HG02588 (cell line): ENCODE measurements at regions not wholly inside any gene's neighbourhood (a gene's known extent, or its start where the extent isn't known, plus 50 kb on each side); places are given as distances from the start of the nearest gene placed in this dataset.
A peak's percentile ranks its signal among the peaks of the same experiment; 100 is the strongest.

Experiments
- ATAC-seq: cut with Tn5 transposase; IDR thresholded peaks from one replicate; pipeline ENCODE4 v1.9.1; 2021; ENCODE audit warnings: mild to moderate bottlenecking, moderate library complexity; ENCODE audit not compliant: unreplicated experiment

GRCh38 chr4:14853176-14853943 lies 148.9 kb upstream of the CPEB2 start:
- no peak for ATAC-seq

DNA sequence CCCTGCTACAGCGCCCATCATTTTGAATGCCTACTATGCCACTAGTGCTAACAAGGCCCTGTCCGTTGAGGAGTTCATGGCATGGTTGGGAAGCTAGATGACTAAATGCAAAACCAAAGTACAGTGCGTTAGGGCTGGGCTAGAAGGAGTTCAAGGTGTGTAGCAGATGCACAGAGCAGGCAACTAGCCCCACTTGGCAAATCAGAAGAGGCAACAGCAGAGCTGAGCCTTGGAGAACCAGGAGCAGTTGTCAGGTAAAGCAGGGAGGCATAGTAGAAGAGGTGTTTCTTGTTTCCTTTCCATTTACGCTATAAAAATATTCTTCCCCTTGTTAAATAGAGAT lies 146.6 kb upstream of the CPEB2 start:
- no peak for ATAC-seq

DNA sequence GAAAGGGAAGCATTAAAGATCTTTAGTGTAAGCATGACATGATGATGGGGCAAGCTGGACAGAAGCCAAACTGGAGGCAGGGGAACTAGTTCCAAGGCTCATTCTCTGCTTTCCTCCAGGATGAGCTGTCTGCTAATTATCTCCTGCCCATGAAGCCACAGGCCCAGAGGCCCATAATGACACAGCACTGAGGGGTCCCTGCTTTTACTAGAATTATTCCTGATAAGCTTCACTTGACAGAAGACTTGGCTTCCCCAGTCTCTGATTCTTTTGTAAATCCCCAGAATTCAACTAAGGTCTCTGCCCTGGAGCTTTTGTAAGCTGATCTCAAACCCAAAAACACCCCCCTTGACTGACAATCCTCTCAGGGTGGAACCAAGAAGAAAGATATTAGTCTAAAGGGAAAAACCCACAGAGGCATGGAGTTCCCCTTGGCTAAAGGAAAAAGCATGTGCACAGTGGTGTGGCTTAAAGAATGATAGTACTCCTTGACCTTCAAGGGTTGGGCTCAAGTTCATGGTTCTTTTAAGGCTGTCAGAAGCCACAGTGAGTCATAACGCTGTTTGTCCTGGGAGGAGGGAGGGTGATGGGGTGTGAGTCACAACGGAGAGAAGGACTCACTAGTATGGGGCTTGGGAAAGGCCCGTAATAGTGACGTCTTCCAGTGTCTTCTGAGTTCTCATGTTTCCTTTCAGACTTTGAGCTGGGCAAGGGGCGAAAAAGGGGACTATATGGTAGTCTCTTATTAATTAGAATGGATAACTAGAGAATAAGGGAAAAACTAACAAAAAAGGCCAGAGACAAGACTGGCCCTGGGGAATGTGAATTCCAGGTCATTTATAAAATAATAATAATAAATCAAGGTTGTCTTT lies 146.0 kb upstream of the CPEB2 start:
- ATAC-seq: peak; percentile 98

- no peak for ATAC-seq
These were observed 145.4 kb upstream of the CPEB2 start for GRCh38 chr4:14856934-14857235.

DNA sequence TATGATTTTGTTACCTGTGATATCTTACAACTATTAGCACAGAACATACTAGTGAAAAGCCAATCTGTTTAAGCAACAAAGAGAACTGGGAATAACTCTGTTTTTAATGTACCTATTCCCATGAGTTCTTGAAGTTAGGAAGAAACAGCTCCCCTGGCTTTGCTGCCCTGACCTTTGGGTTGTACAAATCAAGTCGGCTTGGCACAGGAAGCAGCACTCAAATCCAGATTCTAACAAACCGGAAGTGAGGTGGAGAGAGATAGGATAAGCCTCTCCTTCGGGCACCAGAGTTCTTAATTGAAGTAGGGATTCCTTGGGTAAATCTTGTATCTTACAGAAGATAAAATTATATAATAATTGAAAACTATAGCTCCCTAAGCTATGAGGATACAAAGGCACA lies 144.8 kb upstream of the CPEB2 start:
- no peak for ATAC-seq

GRCh38 chr4:14857981-14858380 lies 144.3 kb upstream of the CPEB2 start:
- ATAC-seq: no peak

GRCh38 chr4:14862891-14863290 lies 139.4 kb upstream of the CPEB2 start:
- ATAC-seq: no peak

- ATAC-seq: no peak
These were observed 138.6 kb upstream of the CPEB2 start for GRCh38 chr4:14863418-14864364.

DNA sequence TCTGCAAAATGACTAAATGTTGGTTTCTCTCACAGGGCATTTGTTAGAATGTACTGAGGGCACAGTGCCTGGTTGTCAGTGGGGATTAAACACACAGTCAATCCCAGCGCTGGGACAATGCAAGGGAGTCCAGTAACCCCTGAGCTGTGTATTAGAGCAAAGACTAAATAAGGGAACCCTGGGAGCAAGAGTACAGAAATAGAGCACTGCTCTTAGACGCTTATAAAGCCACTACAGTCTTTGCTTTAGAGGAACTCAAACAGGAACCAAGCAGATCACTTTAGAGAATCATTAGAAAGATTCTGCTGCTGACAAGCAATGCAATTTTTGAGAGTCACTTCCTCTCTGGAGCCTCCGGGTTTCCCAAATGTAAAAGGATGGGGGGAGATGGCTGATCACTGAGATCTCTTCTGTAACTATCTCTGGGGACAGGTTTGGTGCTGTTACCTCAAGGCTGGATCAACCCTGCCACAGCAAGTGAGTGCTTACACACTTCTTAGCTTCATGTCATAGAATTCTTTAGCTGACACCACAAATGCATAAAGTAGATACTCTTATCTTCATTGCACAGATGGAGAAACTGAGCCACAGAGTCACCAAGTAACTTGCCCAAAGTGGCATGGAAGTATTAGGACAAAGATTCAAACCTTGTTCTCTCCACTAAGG lies 137.8 kb upstream of the CPEB2 start:
- ATAC-seq: no peak

DNA sequence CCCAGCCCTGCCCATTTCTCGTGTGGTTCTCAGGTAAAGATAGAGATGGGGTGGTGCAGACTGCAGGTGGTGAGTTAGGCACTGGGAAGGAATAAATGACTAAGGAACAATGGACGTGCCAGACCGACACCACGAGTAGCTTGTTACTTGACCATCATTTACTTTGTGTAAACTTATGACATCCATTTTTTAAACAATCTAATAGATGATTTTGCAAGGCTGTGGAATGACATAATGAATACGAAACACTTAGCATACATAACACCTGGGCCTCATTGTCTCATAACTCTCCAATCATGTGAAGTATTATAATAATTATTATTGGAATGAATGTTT lies 137.3 kb upstream of the CPEB2 start:
- no peak for ATAC-seq

GRCh38 chr4:14865804-14866203 lies 136.5 kb upstream of the CPEB2 start:
- ATAC-seq: no peak

- ATAC-seq: no peak
These were observed 134.4 kb upstream of the CPEB2 start for GRCh38 chr4:14867847-14868246.

DNA sequence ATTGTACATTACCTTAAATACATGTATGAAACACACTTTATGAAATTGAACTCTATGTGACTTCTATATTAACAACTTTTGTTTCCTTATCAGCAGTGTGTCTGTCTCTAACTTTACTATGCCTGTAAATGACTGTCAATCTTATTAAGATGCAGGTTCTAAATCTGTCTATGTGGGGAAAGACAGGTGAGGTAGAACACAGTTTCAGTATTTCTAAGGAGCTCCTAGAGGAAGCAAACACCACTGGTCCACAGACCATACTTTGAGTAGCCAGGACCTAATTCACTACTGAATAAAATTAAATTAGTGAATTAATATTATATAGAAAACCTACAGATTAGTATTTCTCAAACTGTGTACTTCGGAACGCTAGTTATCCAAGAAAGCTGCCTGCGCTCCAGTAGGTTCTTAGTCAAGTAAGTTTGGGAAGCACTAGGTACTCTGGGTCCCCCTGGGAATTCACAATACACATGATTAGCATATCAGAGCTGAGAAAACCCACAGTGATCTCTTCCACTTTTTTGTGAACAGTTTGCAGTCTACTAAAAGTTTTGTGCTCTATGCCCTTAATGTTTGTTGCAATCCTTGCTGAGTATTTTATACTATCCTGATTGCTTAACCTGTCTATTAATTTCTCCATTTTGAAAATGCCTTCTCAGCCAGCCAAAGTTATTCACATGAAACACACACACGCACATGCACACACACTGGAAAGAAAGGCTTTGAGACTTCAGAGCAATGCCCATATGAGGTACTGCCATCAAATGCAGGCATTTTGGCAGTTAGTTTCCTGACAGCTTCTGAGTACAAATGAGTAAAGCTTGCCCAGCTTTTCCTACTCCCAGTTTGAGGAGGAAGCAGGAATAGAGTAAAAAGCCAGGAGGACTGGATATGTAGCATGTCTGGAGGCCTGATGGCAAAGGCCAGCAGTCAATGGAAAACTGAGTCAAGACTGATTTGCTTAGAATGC lies 133.6 kb upstream of the CPEB2 start:
- ATAC-seq: no peak

DNA sequence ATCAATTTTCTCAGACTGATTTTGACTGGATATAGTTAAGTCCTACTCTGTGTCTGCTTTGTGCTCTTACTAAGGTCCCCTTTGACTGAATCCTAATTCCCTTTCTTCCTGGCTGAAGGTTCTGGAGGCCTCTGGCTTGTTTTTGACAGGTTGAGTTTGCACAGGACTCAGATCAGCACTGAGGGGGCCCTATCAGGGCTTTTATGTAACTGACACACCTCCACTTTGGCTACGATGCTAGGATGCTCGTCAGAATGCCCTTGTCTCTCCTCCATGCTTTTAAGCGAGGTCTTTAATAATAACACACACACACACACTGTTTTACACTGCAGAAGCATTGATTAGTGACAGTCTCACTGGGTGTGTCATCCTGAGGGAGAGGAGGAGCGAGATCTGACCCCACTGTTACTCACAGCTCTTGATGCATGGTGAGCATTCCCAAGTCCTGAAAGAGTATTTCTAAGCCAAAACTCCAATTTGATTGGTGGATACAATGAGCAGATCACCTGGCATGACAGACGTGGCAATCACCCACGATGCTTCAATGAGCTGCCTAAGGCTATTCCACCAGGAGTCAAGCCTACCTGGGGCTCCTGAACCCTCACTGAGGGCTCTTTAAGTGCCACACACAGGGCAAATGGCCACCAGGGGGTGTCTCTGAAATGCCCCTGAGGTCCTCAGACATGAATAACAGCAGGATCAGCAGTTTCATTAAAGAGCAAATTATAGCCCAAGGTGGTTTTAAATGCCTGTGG lies 130.4 kb upstream of the CPEB2 start:
- no peak for ATAC-seq

DNA sequence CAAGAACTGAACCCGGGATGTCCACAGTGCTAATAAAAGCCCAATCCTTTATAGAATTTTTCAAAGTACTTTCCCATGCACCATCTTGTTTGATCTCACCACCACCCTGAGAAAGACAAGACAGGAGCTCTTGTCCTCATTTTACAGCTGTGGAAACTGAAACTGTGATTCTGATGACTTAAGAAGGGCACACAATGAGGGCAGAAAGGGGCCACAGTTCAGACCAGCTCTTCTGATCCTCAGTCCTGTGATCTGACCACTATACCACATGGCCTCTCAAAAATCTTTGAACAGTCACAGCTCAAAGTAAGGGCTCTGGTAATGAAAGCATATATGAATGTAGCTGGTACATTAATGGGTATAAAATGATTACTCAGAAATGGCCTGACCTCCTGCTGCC lies 127.3 kb upstream of the CPEB2 start:
- peak; percentile 74 for ATAC-seq

DNA sequence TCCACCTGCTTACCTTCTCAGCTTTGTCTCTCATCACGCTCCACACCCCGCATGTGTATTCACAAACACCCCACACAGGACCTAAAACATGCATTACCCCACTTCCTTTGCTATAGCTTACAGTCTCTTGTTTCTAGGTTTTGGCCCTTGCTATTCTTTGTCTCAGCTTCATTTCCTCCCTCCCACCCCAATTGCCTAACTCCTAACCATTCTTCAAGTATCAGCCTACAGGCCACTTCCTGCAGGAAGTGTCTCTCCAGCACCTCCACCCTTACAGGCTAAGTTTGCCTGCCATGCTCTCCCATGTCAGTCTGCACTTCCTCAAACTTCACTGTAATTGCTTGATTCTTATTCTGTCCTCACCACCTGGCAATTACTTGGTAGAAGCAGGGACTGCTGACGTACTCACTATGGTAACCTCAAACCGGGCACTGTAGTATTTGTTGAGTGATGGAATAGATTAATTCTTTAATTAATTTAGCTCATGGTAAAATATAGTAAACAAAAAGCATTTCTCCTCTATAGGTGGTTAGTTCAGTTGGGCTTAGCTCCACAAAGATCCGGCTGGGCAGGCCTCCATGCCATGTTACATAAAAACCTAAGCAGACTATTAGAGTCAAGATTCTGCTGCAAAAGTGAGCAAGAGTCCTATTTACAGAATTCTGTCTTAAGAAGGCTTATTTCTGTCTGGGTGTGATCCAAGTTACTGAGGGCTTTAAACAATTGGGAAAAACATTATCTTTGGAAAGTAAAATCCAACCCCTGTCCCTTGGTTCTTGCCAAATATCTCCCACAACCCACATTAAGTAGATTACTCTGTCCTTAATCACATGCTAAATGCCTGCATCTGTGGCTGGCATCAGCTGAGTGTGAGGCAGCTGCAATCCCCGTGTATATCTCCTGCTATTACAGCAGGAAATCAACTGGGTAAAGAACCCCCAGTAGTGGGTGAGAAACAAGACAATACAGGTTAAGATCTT lies 124.7 kb upstream of the CPEB2 start:
- ATAC-seq: peak; percentile 31

DNA sequence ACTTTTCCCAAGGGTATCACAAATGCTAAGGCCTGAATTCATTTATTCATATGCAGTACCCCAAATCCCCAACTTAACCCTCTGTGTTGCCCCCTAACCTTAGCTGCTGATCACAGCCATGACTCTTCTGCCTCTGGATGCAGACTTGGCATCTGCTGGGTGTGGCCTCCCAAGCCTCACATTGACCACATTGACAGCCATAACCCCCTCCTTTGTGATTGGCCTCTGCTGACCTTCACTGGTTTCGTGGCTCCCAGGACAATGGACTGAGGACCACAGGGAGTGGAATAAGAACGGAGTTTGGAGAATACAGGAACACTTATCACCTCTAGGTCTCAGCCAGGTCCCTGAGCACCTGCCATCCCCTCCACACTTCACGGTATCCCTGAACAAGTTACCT lies 123.6 kb upstream of the CPEB2 start:
- no peak for ATAC-seq

- ATAC-seq: no peak
These were observed 122.6 kb upstream of the CPEB2 start for GRCh38 chr4:14879683-14880082.
